Fibroblast of pulmonary artery (primary cell): ENCODE measurements at regions not wholly inside any gene's neighbourhood (a gene's known extent, or its start where the extent isn't known, plus 50 kb on each side); places are given as distances from the start of the nearest gene placed in this dataset.

Experiments used
- DNase-seq: peaks from one replicate; pipeline ENCODE4 v3.0.0-alpha.2; 2010; ENCODE audit warnings: low read depth
- H3K4me3 ChIP-seq: replicated peaks from 2 replicates; pipeline ENCODE4 v1.5.1; 2011; ENCODE audit warnings: low read depth, mild to moderate bottlenecking, control low read depth, low read length, moderate library complexity
- TF ChIP-seq, protein P1 (sequence below): IDR thresholded peaks from 2 replicates; pipeline ENCODE4 v1.5.1; 2011; ENCODE audit warnings: mild to moderate bottlenecking, control low read depth, low read length, inconsistent platforms; ENCODE audit errors: missing control alignments

DNA sequence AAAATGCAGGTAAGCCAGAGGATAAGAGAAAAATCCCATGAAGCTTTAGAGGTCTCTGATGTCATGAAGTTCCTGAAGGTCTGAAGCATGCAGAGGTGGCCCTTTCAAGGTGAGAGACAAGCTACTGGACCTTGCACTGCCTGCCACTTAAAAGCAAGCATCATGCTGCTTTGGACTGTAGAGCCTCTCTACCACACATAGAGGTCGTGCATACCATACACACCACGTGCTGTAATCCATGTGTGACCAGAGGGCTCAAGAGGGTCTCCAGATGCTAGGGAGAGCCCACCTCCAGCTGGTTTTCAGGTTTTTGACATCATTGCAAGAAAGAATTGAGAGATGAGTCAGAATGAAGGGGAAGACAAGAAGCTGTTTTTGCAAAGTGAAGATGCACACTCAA lies 436.4 kb downstream of the TCERG1L start:
- DNase-seq = no peak
- TF ChIP-seq, protein P1, sequence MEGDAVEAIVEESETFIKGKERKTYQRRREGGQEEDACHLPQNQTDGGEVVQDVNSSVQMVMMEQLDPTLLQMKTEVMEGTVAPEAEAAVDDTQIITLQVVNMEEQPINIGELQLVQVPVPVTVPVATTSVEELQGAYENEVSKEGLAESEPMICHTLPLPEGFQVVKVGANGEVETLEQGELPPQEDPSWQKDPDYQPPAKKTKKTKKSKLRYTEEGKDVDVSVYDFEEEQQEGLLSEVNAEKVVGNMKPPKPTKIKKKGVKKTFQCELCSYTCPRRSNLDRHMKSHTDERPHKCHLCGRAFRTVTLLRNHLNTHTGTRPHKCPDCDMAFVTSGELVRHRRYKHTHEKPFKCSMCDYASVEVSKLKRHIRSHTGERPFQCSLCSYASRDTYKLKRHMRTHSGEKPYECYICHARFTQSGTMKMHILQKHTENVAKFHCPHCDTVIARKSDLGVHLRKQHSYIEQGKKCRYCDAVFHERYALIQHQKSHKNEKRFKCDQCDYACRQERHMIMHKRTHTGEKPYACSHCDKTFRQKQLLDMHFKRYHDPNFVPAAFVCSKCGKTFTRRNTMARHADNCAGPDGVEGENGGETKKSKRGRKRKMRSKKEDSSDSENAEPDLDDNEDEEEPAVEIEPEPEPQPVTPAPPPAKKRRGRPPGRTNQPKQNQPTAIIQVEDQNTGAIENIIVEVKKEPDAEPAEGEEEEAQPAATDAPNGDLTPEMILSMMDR = no peak
- no peak overlapping the region for H3K4me3 ChIP-seq

DNA sequence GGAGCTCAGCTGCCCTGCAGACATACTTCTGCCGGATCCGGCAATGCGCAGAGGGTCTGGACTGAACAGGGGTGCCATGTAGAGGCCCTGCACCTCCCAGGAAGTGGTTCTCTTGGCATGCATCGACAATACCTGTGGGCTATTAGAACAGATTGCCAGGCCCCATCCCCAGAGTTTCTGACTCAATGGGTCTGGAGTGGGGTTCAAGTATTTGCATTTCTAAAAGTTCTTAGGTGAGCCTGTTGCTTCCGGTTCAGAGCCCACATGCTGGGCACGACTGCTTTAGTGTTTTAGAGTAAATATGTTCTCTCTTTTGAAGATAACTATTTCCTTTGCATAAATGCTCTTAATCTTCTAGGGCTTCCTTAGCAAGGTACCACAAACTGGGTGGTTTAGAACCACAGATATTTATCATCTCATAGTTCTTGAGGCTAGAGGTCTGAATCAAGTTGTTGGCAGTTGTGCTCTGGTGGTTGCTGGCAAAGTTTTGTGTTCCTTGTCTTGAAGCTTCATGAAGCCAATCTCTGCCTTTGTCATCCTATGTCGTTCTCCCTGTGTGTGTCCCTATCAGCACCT lies 435.5 kb downstream of the TCERG1L start:
- no peak overlapping the region for H3K4me3 ChIP-seq
- no peak for DNase-seq
- TF ChIP-seq, protein P1 = no peak

DNA sequence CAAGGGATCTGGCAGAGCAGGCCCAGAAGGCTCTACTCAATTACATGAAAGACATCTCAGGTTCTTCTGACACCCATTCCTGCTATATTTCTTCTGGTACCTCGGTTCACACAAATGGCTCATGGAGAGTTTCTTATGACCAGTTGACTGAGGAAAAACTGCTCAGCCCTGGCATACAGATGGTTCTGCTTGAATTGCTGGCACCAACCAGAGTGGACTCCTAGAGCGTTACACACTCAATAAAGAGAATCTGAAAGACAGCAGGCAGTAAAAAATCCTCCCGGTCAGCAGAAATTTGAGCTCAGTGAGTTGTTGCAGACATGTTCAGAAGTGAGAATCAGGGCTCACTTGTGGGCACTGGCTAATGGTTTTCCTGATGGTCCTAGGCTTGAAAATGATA lies 434.4 kb downstream of the TCERG1L start:
- no peak overlapping the region for H3K4me3 ChIP-seq
- TF ChIP-seq, protein P1 = no peak
- no peak for DNase-seq

DNA sequence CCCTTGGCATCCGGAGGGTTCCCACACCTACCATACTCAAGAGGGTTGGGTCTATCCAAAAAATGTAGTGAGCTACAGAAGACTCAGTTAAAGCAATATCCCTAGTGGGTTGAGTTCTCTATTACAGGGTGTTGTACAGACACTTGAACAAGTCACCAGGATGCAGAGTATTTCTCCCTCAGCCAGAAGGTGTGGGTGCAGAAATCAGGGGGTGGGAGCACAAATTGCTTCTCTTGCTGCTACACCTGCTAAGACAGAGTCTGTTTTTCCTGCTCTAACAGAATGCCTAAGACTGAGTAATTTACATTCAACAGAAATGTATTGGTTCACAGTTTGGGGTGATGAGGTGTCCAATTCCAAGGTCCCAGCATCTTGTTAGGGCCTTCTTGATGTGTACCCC lies 433.4 kb downstream of the TCERG1L start:
- DNase-seq = no peak
- TF ChIP-seq, protein P1 = no peak

DNA sequence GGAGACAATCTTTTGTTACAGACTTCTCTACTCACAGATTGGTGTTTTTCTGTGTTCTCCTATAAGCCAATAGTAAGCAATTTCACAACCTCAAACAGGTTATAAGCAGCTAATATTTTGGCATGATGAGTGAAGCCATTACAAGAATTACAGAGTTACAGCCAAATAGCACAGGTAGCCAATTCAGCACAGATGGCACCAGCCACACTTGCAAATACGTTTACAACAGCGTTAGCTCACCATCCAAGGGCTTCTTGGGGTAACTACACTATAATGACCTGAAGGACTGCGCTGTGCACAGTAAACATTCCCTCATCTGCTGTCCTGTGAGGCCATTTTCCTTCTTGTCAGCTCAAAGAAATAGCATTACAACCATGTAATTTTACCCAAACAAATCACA lies 428.6 kb downstream of the TCERG1L start:
- H3K4me3 ChIP-seq = no peak overlapping the region
- TF ChIP-seq, protein P1 = no peak
- no peak for DNase-seq

More for the DNA sequence above, 433.4 kb downstream of the TCERG1L start:
- H3K4me3 ChIP-seq = no peak overlapping the region

DNA sequence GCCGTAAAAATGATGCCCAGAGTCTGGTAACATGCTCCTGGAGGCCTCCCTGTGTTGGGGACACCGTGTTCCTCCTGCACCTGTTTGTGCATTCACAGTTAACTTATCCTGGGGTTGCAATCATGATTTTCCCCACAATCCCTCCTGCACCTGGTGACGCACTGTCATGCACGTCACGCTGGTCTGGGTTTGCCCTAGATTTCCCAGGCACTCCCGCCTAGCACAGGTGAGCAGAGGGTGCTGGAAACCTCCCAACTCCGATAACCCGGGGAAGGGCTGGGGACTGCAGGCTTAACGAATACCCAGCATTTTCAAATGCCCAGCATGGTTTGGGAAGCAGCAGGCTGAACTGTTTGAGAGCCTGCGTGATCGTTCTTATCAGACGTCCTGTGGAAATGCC lies 427.1 kb downstream of the TCERG1L start:
- DNase-seq = no peak
- TF ChIP-seq, protein P1 = no peak
- H3K4me3 ChIP-seq = no peak overlapping the region

DNA sequence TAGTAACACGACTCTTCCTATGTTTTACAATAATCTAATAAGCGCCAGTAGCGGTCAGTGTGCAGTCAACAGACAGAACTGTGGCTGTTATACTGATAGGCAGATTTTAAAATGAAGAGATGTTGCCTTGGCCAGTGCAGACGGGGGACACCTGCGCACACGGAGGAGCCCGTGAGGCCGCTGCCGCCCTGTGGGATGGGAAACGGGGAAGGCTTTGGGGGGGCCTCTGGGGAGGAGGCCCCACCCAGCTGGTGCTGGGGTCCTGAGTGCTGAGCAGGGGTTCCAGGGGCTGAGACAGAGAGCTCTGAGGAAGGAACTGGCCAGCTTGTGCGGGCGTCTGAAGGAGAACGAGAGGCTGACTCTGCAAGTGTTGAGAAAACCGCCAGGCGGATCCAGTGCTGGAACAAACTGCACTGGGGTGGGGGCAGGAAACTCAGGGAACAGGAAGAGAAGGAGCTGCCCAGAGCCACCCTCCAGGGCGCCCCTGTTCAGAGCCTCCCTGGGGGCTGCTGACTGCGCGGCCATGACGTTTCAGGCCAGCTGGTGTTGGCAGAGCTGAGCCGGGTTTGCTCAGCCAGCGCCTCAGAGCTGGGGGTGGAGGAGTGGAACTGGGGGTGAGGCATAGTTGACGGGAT lies 426.4 kb downstream of the TCERG1L start:
- no peak for DNase-seq
- TF ChIP-seq, protein P1 = no peak
- H3K4me3 ChIP-seq = no peak overlapping the region
